SK-N-MC (cell line): ENCODE measurements at regions not wholly inside any gene's neighbourhood (a gene's known extent, or its start where the extent isn't known, plus 50 kb on each side); places are given as distances from the start of the nearest gene placed in this dataset.

Source experiments
- EZH2 ChIP-seq: fragments of 200-600 bp; sonication (generic); IDR thresholded peaks from one replicate; pipeline ENCODE4 v1.6.1; 2017; ENCODE audit warnings: antibody characterized with exemption
- FOXP2 ChIP-seq: optimal IDR thresholded peaks from 2 replicates; pipeline ENCODE3; 2011; ENCODE audit warnings: mild to moderate bottlenecking, moderate library complexity; ENCODE audit not compliant: insufficient read depth; ENCODE audit errors: extremely low read length, control extremely low read depth
- POLR2AphosphoS5 ChIP-seq: IDR thresholded peaks from 2 replicates; pipeline ENCODE4 v1.6.1; 2012; ENCODE audit warnings: mild to moderate bottlenecking, low read depth, low read length, borderline replicate concordance

- TF ChIP-seq EZH2, result no peak
- TF ChIP-seq POLR2AphosphoS5, result no peak
- no peak for TF ChIP-seq FOXP2
Observed at GRCh38 chr13:24065176-24065575, 95.3 kb upstream of the SPATA13 start.
